Coronary artery (tissue), 2 donors: ENCODE measurements at regions not wholly inside any gene's neighbourhood (a gene's known extent, or its start where the extent isn't known, plus 50 kb on each side); places are given as distances from the start of the nearest gene placed in this dataset.

Experiments
- DNase-seq: peaks from one replicate; pipeline ENCODE4 v3.0.0-alpha.2; 2017; ENCODE audit warnings: low spot score
- H3K27ac ChIP-seq, 2 donors: fragments of 200-600 bp; sonication (generic); one replicate each; pipeline ENCODE4 v1.5.1; 2016 to 2019
- H3K4me3 ChIP-seq: fragments of 200-600 bp; sonication (generic); 2 replicates; pipeline ENCODE4 v1.5.1; 2016; ENCODE audit warnings: mild to moderate bottlenecking, moderate library complexity
- TF ChIP-seq, protein P1 (sequence below): fragments of 200-600 bp; sonication (generic); IDR thresholded peaks from one replicate; pipeline ENCODE4 v1.5.1; 2019; ENCODE audit warnings: antibody characterized with exemption

DNA sequence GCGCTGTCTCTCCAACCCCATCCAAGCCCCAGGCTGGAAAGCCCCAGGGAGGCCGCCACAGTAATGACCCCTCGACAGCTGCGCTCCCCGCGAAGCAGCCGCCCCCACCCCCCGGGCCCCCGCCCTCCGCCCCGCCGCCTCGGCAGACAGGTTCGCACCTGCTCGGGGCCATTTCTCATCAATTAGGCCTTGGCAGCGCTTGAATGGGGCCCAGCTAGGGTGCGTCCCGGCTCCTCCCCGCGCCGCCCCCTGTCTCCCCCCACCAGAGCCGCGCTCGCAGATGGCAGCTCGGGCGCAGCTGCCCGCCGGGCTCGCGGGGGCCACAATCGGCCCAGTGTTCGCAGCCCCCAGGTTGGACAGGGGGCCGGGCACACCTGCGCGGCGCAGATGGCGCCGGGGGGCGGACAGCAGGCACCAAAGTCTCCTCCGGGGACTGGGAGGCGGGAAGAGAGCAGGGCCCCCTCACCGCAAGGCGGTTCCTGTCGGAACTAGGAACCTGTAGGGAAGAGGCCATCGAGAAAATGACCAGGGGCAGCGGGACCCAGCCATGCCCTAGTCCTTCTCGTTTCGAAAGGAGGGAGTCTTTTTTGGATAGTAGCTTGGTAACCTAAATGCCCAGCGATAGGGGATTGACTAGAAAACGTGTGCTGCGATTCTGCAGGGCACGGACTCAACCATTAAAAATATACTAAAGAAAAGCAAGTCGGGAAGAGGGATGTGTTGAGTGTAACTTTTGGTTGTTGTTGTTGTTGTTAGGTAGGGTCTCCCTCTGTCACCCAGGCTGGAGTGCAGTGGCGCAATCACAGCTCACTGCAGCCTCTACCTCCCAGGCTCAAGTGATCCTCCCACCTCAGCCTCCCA is 83.2 kb upstream of the EYA2 start:
- TF ChIP-seq, protein P1, sequence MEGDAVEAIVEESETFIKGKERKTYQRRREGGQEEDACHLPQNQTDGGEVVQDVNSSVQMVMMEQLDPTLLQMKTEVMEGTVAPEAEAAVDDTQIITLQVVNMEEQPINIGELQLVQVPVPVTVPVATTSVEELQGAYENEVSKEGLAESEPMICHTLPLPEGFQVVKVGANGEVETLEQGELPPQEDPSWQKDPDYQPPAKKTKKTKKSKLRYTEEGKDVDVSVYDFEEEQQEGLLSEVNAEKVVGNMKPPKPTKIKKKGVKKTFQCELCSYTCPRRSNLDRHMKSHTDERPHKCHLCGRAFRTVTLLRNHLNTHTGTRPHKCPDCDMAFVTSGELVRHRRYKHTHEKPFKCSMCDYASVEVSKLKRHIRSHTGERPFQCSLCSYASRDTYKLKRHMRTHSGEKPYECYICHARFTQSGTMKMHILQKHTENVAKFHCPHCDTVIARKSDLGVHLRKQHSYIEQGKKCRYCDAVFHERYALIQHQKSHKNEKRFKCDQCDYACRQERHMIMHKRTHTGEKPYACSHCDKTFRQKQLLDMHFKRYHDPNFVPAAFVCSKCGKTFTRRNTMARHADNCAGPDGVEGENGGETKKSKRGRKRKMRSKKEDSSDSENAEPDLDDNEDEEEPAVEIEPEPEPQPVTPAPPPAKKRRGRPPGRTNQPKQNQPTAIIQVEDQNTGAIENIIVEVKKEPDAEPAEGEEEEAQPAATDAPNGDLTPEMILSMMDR = no peak
- DNase-seq = no peak
- Histone ChIP-seq H3K27ac (no peak overlapping the region), H3K4me3 (peak overlapping the region; percentile 21)

DNA sequence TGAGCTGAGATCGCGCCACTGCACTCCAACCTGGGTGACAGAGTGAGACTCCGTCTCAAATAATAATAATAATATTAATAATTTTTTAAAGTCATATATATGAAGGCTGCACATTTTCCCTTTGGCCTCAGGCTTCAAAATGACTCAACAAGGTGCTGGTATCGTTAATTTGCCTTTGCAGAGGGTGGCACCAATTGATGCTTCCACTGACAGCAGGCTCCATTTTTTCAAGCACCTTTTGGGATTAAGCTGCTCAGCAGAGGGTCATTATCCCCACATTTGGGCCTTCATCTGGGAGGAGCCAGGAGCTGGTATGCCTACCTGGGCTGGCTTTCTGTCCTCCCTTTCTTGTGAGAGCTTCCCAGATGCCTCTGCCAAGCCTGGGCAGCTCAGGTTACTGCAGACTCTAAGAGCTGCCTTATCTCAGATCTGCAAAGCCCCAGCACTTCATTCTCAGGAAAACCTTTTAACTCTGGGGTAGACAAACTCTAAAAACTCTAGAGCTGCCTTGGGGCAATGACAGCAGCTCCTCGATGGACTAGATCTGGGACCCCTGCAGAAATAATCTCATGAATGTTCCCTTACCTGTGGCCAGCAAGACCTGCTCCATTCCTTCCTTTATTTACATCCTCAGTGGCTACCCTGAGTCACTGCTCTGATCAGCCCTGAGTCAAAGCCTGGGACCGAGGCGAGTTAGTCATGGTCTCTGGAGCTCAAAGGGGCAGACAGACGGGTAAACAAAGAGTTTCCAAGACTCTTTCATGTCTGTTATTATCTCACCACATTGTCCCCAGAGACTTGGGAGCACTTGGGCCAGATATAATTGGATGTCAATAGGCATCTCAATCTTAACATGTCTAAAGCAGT is 80.0 kb upstream of the EYA2 start:
- Histone ChIP-seq H3K4me3 (no peak overlapping the region), H3K27ac (no peak overlapping the region)
- TF ChIP-seq, protein P1 = no peak
- DNase-seq = no peak

DNA sequence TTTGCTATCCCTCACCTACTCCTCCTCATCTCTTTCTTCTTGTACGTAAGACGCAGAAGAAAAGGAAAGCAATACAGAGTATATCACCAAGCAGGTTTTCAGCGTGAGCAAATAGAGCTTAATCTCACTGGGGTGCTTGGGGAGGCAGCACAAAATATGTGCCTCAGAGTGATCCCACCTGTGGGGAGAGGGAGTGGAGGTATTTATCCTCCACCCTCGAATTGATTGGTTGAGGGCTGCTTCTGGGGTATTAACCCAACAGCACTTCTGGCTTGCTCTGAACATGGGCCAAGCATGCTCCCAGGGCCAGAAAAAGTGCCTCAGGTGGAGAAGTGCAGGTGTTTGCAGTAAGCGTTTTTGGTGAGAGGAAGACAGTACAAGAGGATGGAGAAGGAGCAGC is 78.5 kb upstream of the EYA2 start:
- no peak for DNase-seq
- H3K4me3 ChIP-seq = no peak overlapping the region
- TF ChIP-seq, protein P1 = no peak
- no peak overlapping the region for H3K27ac ChIP-seq

DNA sequence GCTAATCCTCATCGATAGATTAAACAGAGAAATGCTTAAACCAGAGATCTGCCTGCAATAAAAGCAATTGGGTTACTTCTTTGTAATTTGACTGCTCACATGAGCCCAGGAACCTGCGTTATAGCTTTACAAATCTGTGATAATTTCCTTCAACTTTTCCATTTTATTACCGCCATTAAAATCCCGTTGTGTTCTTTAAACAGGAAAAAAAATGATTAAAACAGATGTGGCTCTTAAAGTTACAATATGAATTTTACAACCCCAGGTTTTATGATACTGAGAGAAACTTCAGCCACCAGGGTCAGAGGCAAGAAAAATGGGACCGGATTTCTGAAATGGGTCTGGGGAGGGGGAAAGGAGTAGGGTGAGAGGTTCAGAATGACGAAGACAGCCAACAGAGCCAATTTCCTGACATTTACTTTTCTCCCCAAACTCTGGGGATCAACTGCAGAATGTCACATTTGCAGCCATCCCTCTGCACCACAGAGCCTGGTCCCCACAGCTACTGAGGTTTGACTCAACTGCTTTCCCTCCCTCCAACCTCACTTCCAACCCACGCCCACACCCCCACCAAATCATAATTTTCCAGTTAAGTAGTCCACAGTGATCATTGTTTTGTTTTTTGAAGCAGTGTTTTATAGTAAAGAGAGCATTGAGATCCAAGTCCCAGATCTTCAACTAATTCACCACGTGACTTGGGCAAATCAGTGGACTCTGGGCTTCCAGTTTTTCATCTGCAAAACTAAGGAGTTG is 77.6 kb upstream of the EYA2 start:
- DNase-seq = no peak
- TF ChIP-seq, protein P1 = no peak
- Histone ChIP-seq H3K27ac (no peak overlapping the region), H3K4me3 (no peak overlapping the region)

DNA sequence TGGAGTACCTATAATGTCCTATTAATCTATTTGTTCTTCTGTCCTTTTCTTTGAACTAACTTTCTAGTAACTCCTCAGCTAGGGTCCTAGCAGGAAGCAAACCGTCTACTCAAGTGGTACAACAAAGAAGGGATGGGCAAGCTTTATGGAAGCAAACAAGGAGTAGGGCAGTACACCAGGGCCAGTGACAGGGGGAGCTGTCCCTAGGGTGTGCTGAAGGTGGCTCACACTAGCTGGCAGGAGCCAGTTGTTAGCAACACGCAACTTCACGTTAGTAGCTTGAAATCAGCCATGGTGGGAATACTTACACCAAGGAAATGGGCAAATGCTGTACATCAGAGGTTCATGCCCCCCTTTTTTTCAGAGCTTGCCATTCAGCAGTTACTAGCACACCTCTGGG is 74.0 kb upstream of the EYA2 start:
- DNase-seq = no peak
- TF ChIP-seq, protein P1 = no peak
- Histone ChIP-seq H3K4me3 (no peak overlapping the region), H3K27ac (no peak overlapping the region)

DNA sequence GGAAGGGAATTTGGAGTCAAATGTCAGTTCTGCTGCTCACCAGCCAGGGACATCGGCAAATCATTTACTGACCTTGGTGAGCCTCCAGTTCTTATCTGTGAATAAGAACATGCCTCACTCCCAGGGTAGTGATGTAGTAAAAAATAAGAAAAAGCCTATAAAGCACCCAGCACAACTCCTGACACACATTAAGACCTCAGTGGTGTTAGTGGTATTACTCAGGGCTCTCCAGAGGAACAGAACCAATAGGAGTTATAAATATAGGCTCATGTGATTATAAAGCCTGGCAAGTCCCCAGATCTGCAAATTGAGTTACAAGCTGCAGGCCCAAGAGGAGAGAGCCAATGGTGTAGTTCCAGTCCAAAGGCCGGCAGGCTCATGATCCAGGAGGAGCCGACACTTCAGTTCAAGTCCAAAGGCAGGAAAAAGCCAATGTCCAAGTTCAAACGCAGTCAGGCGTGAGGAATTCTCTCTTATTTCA is 71.3 kb upstream of the EYA2 start:
- no peak for DNase-seq
- Histone ChIP-seq H3K4me3 (no peak overlapping the region), H3K27ac (peak overlapping the region in 1 of 2 donors; percentile 7)
- TF ChIP-seq, protein P1 = no peak
